Activated CD4-positive, alpha-beta T cell treated with anti-CD3 and anti-CD28 coated beads for 24 hours (primary cell): ENCODE measurements at regions not wholly inside any gene's neighbourhood (a gene's known extent, or its start where the extent isn't known, plus 50 kb on each side); places are given as distances from the start of the nearest gene placed in this dataset.
"Not testable (repeated sequence)": the region's sequence is repeated elsewhere in the genome, so short reads cannot be mapped to it uniquely, and the experiment has no call there.

Experiments
- DNase-seq, 2 donors: peaks; one replicate each; pipeline ENCODE4 v3.0.0-alpha.2; 2020; ENCODE audit warnings: low read depth in 2 of 2

GRCh38 chr2:150667039-150667438 is 179.6 kb upstream of the RND3 start:
- DNase-seq, result not testable (repeated sequence)

- no peak for DNase-seq
Observed at GRCh38 chr2:150663143-150663542, 175.7 kb upstream of the RND3 start.

DNA sequence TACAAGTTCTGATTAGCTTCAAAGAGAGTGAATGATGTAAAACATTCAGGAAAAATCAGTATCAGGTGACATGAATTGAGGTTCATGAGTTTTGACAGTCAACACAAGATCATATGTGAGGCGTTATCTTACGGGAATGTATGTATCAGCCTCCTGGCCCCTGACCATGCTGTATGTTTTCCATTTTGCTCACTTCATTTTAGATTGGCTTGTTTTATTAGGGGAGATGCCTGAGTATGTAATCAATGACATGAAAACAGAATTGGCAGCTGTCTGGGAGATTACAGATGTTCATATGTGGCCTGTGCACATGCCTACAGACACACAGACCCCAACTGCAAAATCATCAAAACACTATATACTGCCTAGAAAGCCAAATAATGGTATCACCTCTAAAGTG is 168.5 kb upstream of the RND3 start:
- no peak for DNase-seq

GRCh38 chr2:150653351-150653750 is 165.9 kb upstream of the RND3 start:
- DNase-seq, result no peak

DNA sequence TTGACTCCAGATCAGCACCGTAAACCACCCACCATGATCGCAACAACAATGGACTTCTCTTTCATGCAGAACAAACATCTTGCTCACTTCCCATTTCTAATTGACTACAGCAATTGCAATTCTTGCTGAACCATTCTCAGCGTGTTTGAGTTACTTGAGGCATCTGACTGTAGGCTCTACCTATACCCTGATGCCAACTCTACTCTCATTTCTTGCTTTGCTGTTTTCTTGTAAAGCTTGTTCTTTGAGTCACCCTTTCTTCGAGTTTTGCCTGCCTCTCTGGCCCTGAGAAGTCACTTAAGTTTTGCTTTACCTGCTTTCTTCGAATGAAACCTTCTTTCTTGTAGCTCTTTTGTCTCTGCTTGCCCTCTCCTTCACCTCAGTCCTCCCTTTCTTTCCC is 160.5 kb upstream of the RND3 start:
- no peak for DNase-seq

DNA sequence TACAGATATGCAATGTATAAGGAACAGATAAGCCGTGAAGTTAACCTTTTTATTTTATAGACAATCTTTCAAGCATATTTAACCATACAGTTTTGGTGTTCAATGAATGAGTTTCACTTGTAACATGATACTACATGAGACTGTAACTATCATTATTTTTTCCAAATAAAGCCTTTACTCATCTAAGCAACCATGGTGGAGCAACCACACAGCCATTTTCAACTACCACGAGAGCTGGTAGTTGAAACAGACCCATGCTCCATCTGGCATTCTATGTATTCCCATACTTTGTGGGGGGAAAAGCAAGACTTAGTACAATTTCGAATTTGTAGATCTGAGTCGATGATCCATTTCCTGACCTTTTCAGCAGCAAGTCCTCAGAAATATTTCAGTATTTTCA is 159.3 kb upstream of the RND3 start:
- DNase-seq, result no peak

GRCh38 chr2:150644298-150645067 is 157.0 kb upstream of the RND3 start:
- no peak for DNase-seq

DNA sequence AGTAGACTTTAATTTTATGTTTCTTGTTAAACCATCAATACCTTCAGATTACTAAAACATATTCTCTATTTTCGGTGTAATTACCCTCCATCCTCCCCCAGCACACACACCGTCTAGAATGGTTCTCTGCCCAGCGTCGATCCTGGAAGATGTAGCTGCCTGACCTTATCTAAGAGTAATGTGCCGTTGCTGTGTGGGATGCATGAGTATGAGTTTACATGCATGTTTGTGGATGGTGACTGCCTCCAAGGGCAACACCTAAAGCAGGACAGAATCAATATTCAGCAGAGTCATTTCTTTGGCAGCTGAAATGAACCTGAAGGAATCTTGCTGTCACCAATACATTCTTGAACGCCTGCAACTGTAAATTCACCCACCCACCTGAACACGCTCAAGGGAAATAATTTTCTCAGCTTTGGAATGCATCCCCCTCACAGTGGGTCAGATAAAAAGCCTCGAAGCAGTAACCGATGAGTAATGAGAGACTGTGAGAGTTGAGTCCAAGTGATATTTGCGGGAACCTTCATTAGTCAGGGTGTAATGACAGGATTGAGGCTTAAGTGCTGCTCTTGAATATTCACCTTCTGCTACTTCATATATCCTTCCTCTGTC is 155.8 kb upstream of the RND3 start:
- no peak for DNase-seq

GRCh38 chr2:150640039-150640438 is 152.6 kb upstream of the RND3 start:
- DNase-seq, result no peak

DNA sequence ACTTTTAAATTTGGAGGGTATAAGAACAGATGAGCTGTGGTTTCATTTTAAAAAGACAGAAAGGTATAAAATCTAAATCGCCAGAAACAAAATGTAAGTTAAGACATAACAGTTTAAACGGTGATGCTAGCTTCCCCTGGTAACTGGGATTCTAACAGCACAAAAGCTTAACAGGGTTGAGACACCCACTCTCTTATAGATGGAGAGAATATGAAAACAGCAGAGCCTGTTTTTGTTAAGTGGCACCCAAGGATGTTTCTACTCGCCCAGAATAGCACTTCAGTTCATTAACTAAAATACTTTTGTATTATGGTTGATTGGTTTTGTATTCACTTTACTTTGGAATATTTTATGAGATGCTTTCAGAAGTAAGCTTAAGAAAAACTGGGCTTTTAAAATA is 151.9 kb upstream of the RND3 start:
- no peak for DNase-seq

DNA sequence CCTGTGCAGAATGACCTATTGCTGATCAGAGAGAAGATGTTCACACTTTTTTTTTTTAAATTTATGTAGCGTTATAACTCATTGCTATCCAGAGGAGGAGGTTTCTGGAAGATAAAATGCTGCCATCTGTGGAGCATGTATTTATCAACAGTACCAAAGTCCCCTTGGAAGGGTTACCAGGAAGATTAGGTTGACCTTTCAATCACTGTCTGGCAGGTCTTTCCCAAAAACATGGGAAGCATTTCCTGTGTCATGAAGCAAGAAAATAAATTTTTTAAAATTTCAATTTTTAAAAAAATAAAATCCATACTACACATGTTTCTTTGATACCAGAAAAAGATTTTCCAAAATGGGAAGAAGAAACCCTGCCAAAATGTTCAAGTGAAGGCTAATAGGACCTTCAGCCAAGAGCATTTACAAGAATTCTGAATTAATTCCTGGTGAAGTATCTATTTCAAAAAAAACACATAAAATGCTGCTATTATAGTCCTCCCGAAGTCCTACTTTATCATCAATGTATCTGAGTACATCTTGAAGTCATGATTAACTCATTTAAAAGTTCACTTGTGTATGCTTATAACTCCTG is 143.9 kb upstream of the RND3 start:
- no peak for DNase-seq

DNA sequence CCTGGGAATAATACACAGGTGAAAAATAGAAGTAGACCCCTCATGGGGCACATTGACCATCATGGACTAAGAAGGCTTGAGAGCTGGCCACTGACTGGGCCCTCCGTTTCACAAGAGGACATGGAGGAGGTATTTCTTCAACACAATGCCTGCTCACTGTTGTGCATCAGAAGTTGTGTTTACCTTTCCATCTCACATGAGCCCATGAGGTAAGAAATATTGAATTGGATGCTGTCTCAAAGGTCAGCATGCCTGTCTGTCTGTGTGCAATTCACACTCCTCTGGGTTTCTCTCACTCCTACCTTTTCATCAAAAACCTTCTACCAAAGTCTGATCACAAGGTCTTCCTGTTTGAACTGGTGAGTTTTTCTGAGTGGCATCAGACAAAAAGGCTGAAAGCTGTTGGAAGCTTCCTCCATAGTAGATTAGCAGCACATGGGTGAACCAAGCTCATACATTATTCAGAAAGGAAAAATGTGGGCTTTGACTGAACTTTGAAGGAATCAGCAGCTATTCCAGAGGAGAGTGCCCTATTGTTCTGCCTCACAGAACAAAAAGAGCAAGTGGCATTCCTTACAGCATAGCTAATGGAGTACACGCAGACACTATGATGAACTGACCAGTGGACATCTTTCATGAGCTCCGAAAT is 143.2 kb upstream of the RND3 start:
- no peak for DNase-seq

DNA sequence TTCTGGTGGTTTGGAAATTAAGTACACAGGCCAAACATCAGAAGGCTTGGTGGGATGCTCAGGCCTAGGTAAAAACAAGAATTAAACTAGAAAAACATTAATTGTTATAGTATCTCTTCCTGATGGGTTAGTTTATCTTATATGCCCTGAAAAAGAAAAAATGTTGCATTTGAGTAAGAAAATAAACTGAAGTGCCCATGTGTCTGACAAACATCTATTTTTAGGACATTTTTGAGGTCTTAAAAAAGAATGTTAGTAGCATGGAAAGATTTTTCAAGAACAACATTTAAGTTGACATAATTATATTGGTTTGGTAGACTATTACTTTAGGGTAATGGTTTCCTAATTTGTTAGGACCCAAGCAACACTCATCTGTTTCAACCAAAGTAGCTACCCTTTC is 140.1 kb upstream of the RND3 start:
- no peak for DNase-seq

GRCh38 chr2:150626934-150627411 is 139.5 kb upstream of the RND3 start:
- DNase-seq, result no peak

GRCh38 chr2:150625741-150626140 is 138.3 kb upstream of the RND3 start:
- no peak for DNase-seq

DNA sequence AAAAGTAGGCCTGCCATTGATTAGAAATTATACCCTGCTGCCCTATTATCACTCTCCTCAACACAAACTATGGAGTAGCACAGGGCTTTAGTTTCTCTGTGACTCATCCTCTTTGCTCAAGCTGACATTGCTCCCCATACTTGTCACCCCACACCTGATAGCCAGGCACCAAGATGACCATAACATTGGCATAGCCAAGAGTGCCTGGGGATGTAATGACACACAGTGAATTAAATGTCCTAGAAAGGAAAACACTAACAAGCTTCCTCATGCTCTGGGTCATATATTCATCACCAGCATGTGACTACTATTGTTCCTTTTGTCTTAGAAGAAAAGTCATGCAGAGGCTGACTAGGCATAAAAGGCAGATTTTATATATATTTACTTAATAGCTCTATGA is 137.8 kb upstream of the RND3 start:
- no peak for DNase-seq

GRCh38 chr2:150624001-150624401 is 136.5 kb upstream of the RND3 start:
- no peak for DNase-seq

- DNase-seq, result no peak
Observed at GRCh38 chr2:150621526-150622213, 134.2 kb upstream of the RND3 start.

DNA sequence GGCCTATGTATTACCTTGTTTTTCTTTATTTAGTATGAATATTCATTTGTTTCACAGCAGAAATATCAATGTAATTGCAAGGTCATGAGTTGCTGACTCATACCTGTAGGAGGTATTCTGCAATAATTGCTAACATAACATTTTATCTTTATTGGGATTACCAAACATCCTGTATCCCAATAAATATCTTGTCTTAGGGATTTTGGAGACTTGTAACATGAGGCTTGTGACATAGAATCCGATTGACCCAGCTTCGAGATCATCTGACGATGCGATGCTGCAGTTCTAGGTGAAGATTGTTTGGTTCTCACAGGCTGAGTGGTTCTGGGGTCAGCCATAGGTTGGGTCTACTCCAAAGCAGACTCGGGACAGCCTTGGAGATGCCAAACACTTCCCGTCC is 133.4 kb upstream of the RND3 start:
- no peak for DNase-seq

DNA sequence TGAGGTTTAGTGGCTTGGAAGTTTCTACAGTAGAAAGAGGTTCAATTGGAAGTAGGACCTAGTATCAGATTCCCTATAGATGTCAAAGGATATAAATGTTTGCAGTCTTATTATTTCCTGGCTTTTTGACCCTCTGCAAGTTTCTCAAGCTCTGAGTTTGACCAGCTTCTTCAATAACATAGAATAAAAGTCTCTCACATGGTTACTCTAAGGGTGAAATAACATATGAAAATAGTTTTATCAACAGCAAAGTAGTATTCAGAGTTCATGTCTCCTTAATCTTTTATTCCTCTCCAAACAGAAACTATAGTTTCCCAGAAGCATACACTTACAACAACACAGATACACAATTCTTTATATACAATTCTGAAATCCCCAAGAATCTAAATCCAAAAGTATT is 132.9 kb upstream of the RND3 start:
- DNase-seq, result no peak

- no peak for DNase-seq
Observed at GRCh38 chr2:150619607-150620330, 132.3 kb upstream of the RND3 start.
